ENCODE measurements at regions not wholly inside any gene's neighbourhood (a gene's known extent, or its start where the extent isn't known, plus 50 kb on each side); places are given as distances from the start of the nearest gene placed in this dataset.

DNA sequence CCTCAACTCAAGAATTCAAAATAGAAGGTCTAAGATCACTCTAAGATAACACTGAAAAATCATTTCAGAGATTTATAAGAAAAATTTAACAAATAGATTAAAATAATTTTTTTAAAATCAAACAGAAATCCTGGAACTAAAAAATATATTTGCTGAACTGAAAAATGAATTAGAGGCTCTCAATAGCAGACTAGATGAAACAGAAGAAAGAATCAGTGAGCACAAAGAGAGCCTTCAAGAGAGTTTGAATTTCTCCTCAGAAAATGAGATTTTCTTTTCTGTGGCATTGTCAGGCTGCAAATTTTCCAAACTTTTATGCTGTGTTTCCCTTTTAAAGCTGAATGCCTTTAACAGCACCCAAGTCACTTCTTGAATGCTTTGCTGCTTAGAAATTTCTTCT lies 335.0 kb upstream of the SLC7A11 start:
- TF ChIP-seq, protein P1, sequence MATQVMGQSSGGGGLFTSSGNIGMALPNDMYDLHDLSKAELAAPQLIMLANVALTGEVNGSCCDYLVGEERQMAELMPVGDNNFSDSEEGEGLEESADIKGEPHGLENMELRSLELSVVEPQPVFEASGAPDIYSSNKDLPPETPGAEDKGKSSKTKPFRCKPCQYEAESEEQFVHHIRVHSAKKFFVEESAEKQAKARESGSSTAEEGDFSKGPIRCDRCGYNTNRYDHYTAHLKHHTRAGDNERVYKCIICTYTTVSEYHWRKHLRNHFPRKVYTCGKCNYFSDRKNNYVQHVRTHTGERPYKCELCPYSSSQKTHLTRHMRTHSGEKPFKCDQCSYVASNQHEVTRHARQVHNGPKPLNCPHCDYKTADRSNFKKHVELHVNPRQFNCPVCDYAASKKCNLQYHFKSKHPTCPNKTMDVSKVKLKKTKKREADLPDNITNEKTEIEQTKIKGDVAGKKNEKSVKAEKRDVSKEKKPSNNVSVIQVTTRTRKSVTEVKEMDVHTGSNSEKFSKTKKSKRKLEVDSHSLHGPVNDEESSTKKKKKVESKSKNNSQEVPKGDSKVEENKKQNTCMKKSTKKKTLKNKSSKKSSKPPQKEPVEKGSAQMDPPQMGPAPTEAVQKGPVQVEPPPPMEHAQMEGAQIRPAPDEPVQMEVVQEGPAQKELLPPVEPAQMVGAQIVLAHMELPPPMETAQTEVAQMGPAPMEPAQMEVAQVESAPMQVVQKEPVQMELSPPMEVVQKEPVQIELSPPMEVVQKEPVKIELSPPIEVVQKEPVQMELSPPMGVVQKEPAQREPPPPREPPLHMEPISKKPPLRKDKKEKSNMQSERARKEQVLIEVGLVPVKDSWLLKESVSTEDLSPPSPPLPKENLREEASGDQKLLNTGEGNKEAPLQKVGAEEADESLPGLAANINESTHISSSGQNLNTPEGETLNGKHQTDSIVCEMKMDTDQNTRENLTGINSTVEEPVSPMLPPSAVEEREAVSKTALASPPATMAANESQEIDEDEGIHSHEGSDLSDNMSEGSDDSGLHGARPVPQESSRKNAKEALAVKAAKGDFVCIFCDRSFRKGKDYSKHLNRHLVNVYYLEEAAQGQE (IDR thresholded peaks at IDR 0.05; ENCODE audit: insufficient read depth in 1 of 2, low read depth in 2 of 2, low read length in 2 of 2): no peak
- TF ChIP-seq SIN3A (IDR thresholded peaks at IDR 0.05; ENCODE audit: borderline replicate concordance, insufficient read depth, low read length) (no peak), TAF1 (IDR thresholded peaks at IDR 0.05; ENCODE audit: borderline replicate concordance, insufficient read depth, low read length) (no peak), FOXP2 (optimal IDR thresholded peaks at IDR 0.05; ENCODE audit: borderline replicate concordance, extremely low read depth, extremely low read length, insufficient read depth) (no peak), POLR2AphosphoS5 (IDR thresholded peaks at IDR 0.05; ENCODE audit: low read depth, low read length) (no peak)

DNA sequence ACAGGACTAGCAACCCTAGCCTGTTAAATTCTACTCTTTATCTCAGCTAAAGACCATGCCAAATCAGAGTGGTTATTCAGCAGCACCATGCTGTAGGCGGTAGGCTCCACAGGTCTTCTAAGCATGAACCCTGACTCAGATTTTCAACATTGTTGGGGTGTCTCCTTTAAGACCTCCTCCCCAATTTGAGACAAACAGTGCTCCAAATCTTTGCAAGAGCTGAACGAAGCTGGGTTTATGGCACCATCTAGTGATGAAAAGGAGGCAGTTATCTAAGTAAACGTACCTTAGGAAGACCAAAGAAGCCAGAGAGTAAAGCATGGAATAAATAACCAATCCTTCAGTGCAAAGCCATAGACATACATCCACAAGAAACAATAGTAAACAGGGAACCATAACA lies 334.5 kb upstream of the SLC7A11 start:
- no peak for TF ChIP-seq SIN3A (IDR thresholded peaks at IDR 0.05; ENCODE audit: borderline replicate concordance, insufficient read depth, low read length)
- no peak for TF ChIP-seq POLR2AphosphoS5 (IDR thresholded peaks at IDR 0.05; ENCODE audit: low read depth, low read length)
- no peak for TF ChIP-seq TAF1 (IDR thresholded peaks at IDR 0.05; ENCODE audit: borderline replicate concordance, insufficient read depth, low read length)
- TF ChIP-seq FOXP2 (optimal IDR thresholded peaks at IDR 0.05; ENCODE audit: borderline replicate concordance, extremely low read depth, extremely low read length, insufficient read depth): no peak
- TF ChIP-seq, protein P1 (IDR thresholded peaks at IDR 0.05; ENCODE audit: insufficient read depth in 1 of 2, low read depth in 2 of 2, low read length in 2 of 2): no peak

DNA sequence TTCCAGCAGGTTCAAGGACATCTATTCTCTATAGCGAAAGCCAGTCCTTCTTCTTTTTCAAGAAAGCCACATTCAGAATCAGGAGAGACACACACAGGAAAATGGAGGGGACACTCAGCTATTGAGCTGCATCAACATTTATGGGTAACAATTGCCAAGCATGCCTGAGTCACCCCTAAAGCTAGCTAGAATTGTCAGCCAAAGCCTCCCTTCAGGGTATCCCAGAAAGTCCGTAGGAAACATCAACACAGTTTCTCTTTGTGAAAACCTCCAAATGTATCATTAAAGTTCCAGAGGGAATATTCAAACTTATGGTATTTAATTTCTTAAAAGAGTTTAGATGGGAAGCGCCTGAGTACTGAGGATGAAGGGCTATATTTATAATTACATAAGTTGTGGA lies 331.1 kb upstream of the SLC7A11 start:
- TF ChIP-seq POLR2AphosphoS5 (IDR thresholded peaks at IDR 0.05; ENCODE audit: low read depth, low read length) (no peak), FOXP2 (optimal IDR thresholded peaks at IDR 0.05; ENCODE audit: borderline replicate concordance, extremely low read depth, extremely low read length, insufficient read depth) (no peak), SIN3A (IDR thresholded peaks at IDR 0.05; ENCODE audit: borderline replicate concordance, insufficient read depth, low read length) (no peak), TAF1 (IDR thresholded peaks at IDR 0.05; ENCODE audit: borderline replicate concordance, insufficient read depth, low read length) (no peak)
- TF ChIP-seq, protein P1 (IDR thresholded peaks at IDR 0.05; ENCODE audit: insufficient read depth in 1 of 2, low read depth in 2 of 2, low read length in 2 of 2): no peak

DNA sequence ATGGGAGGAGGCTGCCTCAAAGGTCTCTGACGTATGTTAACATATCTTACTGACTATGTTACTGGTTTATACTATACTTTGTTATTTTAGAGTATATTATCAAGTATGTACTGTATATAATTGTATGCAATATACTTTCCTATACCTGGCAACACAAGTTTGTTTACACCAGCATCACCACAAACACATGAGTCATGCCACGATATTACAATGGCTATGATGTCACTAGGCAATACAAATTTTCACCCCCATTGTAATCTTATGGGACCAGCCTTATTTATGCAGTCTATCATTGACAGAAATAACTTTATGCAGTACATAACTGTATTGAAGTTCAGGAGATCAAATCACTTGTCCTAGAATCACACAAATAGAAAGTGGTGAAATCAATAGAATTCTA lies 329.9 kb upstream of the SLC7A11 start:
- TF ChIP-seq POLR2AphosphoS5 (IDR thresholded peaks at IDR 0.05; ENCODE audit: low read depth, low read length) (no peak), TAF1 (IDR thresholded peaks at IDR 0.05; ENCODE audit: borderline replicate concordance, insufficient read depth, low read length) (no peak), FOXP2 (optimal IDR thresholded peaks at IDR 0.05; ENCODE audit: borderline replicate concordance, extremely low read depth, extremely low read length, insufficient read depth) (no peak), SIN3A (IDR thresholded peaks at IDR 0.05; ENCODE audit: borderline replicate concordance, insufficient read depth, low read length) (no peak)
- TF ChIP-seq, protein P1 (IDR thresholded peaks at IDR 0.05; ENCODE audit: insufficient read depth in 1 of 2, low read depth in 2 of 2, low read length in 2 of 2): no peak

DNA sequence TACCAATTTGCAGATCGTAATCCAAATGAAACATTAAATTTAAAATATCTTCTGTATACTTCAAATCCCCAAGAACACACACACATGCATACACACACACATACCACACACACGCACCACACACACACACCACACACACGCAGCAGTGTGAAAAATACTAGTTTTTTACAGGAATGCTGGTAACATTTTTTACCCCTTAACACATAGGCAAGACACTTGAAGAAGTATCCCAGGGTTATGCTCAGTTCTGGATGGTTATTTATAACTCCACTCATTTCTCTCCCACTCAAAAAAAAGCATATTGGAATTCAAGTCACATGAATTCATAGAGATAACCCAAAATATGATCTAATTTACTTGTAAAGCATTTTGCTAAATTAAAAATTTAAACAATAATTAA lies 325.5 kb upstream of the SLC7A11 start:
- no peak for TF ChIP-seq FOXP2 (optimal IDR thresholded peaks at IDR 0.05; ENCODE audit: borderline replicate concordance, extremely low read depth, extremely low read length, insufficient read depth)
- TF ChIP-seq SIN3A (IDR thresholded peaks at IDR 0.05; ENCODE audit: borderline replicate concordance, insufficient read depth, low read length): no peak
- no peak for TF ChIP-seq TAF1 (IDR thresholded peaks at IDR 0.05; ENCODE audit: borderline replicate concordance, insufficient read depth, low read length)
- TF ChIP-seq, protein P1 (IDR thresholded peaks at IDR 0.05; ENCODE audit: insufficient read depth in 1 of 2, low read depth in 2 of 2, low read length in 2 of 2): no peak
- TF ChIP-seq POLR2AphosphoS5 (IDR thresholded peaks at IDR 0.05; ENCODE audit: low read depth, low read length): no peak

All from PFSK-1 (cell line).